Testis (tissue), 2 donors: ENCODE measurements at regions not wholly inside any gene's neighbourhood (a gene's known extent, or its start where the extent isn't known, plus 50 kb on each side); places are given as distances from the start of the nearest gene placed in this dataset.

ENCODE experiments used
- CTCF ChIP-seq, 3 experiments: fragments of 450-650 bp in 2 of 3; fragments of 200-600 bp in 1 of 3; sonication (generic) in 1 of 3; IDR thresholded peaks; one replicate each; pipeline ENCODE4 v1.5.1; 2016 to 2019; ENCODE audit warnings: antibody characterized with exemption in 3 of 3, mild to moderate bottlenecking in 2 of 3, moderate library complexity in 1 of 3
- POLR2A ChIP-seq: fragments of 450-650 bp; IDR thresholded peaks from one replicate; pipeline ENCODE4 v1.6.1; 2017; ENCODE audit warnings: antibody characterized with exemption, mild to moderate bottlenecking, moderate library complexity

- no peak for TF ChIP-seq POLR2A
- no peak for TF ChIP-seq CTCF (IDR thresholded peaks at IDR 0.05)
These were observed 271.3 kb downstream of the PARN start for GRCh38 chr16:14358697-14359305.
